Embryonic facial prominence (tissue), 1 donor: ENCODE measurements at regions not wholly inside any gene's neighbourhood (a gene's known extent, or its start where the extent isn't known, plus 50 kb on each side); places are given as distances from the start of the nearest gene placed in this dataset.

Source experiments
- DNase-seq: peaks from one replicate; pipeline ENCODE4 v3.0.0-alpha.2; 2016; ENCODE audit errors: extremely low spot score

GRCh38 chr10:53009961-53010907 lies 237.7 kb upstream of the MBL2 start:
- no peak for DNase-seq

DNA sequence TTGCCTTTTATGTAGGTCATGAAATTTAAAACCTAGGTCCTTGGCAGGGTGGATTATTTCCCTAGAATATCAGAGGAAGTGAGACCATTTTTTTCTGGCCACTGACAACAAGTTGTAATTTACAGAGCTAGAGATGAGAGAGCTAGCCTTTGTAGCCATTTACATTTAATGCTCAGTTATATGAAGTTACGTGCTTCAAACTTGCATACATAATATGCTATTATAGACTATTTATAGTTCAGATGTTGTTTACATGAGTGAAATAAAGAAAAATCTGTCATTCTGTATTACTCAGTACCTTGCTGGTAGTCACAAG lies 234.9 kb upstream of the MBL2 start:
- no peak for DNase-seq

DNA sequence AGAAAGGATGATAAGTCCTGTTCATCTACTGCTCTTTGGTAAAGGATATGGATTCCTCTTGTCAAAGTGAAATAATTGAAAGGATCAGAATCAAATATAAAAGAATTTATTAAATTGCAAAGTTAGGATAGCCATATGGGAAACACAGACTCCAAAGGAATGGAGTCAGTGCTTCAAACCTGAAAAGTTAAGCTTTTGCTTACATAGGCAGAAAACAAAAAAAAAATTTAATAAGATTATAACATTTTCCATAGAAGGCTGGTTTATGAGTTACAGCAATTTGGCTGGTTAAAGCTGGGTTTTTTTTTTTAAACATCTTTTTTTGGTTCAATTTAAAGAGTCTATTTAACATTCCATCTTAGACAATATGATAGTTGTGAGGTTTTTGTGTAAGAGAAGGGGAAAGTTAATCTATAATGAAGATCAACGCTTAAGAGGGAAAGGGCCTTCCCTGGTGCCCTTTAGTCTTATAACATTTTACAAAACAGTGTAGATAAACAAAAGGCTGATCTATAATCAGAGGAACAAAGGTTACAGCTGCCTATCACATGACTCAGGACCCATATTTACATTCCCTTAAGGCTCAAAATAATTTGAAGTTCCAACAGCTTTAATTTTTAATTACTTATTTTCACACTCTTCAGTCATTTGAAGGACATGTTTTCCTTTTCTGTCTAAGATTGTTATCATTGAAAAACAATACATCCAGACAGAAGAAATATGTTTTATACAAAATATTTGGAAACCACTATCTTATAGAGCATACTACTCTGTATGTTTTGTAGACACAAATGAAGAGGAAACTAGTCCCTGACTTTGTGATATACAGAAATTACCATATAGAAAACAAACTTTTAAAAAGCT lies 234.3 kb upstream of the MBL2 start:
- no peak for DNase-seq

DNA sequence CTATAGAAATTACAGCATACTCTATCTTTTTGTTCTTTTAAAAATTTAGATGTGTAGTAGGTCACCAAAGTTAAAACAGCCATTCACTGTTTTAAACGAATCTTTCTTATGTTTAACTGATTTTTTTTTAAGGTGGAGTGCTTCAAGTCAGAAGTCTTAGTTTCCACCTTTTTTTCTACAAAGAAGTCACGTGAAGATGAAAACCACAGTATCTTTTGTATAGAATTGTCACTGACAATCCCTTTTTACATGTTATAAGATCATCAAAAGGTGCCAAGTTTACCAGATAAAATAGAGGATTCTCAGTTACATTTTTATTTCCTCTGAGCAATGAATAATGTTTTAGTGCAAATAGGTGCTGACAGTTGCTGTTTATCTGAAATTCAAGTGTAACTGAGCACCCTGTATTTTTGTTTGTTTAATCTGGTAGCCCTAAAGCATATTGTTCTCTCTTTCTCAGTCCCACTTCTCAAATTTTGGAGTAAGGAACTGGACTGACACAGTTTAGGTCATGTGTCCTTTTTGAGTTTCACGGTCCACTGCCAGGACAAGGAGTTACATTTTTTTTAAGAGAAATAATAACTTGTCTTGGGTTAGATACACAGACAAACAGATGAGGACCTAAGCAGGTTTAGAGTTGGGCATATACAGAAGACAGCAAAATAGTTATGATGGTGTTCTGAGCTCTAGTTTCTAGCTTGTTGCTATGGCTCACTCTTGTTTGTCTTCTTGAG lies 233.2 kb upstream of the MBL2 start:
- DNase-seq: no peak

GRCh38 chr10:53003094-53003493 lies 230.5 kb upstream of the MBL2 start:
- no peak for DNase-seq

- DNase-seq: no peak
These were observed 227.1 kb upstream of the MBL2 start for GRCh38 chr10:52999681-53000080.

DNA sequence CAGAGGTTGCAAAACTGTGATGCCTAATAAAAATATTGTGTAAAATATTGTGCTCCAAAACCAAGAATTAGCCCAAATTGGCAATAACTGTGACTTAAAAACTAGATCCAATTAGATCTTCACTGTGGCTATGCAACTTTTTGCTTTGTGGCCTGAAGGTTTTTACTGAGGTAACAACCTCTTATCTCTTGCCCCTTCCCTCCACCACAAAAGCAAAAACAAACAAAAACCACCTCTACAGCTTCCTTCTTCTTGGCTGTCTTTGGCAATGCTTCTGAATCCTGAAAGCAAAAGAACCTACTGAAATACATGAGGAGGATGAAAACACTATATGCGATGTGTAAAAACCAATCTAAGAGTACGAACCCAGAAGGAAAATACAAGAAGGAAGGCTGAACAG lies 226.7 kb upstream of the MBL2 start:
- no peak for DNase-seq

DNA sequence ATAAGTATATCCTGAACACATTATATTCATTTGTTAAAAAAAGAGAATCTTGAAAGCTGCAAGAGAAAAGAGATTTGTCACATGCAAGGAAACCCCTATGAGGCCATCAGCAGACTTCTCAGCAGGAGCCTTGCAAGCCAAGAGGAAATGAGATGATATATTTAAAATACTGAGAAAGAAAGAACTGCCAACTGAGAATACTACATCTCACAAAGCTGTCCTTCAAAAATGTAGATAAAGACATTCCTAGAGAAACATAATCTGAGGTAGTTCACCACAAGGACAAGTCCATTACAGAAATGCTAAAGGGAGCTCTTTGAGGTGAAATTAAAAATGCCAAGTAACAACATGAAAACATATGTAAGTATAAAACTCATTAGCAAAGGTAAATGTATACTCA lies 224.4 kb upstream of the MBL2 start:
- DNase-seq: no peak

GRCh38 chr10:52994370-52994769 lies 221.8 kb upstream of the MBL2 start:
- DNase-seq: no peak

DNA sequence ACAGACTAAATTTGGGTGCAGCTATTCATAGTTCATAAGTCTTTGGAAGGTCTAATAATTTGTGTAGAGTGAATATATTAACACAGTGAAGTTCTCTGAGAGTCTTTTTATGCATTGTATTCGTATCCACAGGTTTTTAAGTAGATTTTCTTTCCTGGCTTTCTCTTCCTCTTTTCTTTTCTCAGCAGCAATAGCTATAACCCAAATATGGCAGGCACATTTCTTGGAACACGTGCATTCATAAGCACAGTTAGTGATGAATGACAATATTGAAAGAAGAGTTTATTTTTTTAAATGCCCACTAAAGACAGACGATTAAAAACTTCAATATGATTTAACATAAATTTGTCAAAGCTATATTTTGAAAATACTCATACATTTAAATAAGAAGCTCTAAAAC lies 220.5 kb upstream of the MBL2 start:
- no peak for DNase-seq

DNA sequence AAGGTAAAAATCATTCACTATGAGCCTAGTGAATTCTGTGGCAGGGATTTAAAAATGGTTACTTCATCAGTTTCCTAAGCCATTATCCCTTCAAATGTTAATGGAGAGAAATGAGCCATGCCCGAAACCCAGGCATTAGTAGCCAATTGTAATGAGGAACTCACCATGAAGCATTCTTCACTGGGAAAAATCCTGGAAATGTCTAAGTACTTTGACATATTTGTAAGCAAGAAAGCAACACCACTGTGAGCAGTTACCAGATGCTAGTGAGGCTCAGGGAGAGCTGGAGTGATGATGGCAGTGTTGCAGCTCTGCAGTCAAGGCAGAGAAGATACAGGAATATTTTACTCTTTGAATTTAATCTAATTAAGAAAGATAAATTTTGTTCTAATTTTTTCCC lies 220.0 kb upstream of the MBL2 start:
- DNase-seq: no peak

- DNase-seq: no peak
These were observed 216.3 kb upstream of the MBL2 start for GRCh38 chr10:52988923-52989322.

DNA sequence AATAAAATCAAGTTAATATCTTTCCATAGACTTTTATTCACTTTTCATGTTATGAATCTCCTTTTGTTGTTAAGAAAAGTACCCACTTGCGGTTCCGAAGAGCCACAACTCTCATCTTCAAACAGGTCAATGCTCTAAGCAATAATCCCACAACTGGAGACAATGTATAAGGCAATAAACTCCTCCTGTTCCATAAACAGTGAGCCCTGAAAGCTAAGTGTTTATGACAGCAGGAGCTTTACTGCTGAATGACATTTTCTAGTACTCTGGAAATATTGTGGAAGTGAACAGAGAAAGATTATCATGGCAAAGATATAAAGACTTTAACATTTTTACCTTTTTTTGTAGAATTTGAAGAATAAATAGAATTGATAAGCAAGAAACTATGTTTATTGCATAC lies 213.5 kb upstream of the MBL2 start:
- no peak for DNase-seq

DNA sequence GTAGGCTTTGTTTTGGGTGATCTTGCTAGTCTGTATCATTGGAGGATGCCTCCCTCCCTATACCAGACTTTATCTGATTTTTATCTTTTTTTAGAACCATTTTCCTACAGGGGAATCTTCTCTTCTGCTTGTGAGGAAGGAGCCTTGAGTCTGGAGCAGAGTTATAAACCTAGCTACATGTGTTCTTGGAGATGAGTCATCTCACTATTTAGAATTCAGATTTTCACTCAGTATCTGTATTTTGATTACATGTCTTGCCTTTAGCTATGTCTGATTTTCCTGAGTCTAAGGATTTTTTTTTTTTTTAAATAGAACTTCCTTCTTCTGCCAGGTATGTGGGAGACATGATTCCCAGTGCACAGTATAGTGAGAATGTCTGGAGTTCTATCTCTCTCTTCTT lies 211.6 kb upstream of the MBL2 start:
- DNase-seq: no peak

DNA sequence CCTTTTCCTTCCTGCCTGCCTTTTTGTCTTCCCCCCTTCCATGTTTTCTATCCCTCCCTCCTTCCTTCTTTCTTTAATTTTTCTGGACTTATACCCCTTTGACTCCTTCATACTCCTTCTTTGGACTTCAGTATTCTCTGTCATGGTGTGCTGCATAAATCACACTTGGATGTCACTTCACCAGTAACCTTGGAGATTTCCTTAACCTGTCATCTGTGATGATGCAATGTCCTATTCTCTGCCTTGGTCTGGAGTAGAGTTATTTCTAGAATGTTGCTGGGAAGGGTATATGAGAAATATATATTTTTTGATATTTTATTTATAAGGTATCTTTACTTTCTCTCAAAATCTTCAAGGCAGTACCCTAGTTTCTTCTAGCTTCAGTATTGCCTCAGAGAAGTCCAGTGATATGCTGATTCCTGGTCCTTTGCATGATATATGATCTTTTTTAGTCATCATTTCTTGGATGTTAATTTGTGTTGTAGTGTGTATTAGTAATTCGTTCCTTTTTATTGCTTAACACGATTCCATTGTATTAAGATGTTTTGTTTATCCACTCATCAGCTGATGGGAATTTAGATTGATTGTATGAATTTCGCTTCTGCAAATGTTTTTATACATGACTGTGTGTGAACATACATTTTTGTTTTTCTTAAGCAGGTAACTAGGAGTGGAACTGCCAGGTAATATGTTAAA lies 206.9 kb upstream of the MBL2 start:
- DNase-seq: no peak

DNA sequence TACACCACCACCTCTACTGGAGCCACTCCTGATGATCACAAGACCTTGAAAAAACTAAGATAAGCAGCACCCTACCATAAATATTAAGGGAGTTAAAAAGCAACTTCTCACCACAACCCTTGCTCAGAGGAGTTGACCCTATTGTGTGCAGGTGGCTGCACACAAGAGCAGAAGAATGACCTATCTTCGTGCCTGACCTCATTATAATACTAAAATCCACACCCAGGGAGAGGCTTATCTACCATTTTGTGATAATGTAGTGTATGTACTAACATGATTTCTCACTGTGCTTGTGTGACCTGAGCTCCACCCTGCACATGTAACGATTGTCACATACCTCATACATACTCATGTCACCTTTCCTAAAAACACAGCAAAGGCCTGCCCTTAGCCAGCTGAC lies 205.0 kb upstream of the MBL2 start:
- DNase-seq: no peak

- no peak for DNase-seq
These were observed 195.5 kb upstream of the MBL2 start for GRCh38 chr10:52967806-52968795.

GRCh38 chr10:52966904-52967303 lies 194.3 kb upstream of the MBL2 start:
- no peak for DNase-seq

- no peak for DNase-seq
These were observed 193.4 kb upstream of the MBL2 start for GRCh38 chr10:52965938-52966401.

GRCh38 chr10:52965509-52965908 lies 192.9 kb upstream of the MBL2 start:
- no peak for DNase-seq
